Embryonic facial prominence (tissue), 1 donor: ENCODE measurements at regions not wholly inside any gene's neighbourhood (a gene's known extent, or its start where the extent isn't known, plus 50 kb on each side); places are given as distances from the start of the nearest gene placed in this dataset.

Experiments used
- DNase-seq: peaks from one replicate; pipeline ENCODE4 v3.0.0-alpha.2; 2016; ENCODE audit errors: extremely low spot score

DNA sequence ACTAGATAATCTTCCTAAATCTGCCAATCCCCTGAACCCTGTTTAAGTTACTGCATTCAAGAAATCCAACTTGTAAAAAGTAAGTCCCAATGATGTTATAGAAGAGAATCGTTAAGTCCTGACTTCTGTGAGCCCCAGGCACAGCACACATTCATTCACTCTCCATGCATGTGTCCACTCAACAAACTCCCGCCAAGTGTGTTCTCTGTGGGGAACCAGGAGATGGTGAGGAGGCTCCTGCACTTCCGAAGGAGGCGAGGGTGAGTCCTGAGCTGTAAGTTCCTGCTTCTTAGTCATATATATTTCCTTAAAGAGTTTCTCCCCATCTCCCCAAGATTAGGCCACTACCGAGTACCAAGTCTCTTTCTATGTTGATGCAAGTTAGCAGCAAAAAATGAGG, 635.0 kb upstream of the ID2 start:
- DNase-seq: no peak

DNA sequence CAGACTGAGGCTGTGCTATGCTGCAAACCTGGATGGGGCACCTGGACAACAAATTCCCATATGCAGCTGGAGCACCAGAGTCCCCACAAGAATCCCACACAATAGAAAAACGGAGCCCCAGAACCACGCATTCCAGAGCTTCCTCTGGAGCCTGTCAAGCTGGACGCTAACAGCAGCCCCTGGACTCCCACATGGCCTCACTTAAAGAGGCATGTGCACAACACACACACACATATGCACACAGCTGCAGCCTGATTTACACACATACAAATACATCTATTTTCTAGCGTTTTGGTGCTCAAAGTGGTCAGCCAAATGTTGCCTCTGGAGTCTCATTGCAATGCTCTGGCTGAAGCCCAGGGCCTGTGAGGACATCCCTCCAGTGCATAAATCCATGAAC, 632.7 kb upstream of the ID2 start:
- DNase-seq: no peak

DNA sequence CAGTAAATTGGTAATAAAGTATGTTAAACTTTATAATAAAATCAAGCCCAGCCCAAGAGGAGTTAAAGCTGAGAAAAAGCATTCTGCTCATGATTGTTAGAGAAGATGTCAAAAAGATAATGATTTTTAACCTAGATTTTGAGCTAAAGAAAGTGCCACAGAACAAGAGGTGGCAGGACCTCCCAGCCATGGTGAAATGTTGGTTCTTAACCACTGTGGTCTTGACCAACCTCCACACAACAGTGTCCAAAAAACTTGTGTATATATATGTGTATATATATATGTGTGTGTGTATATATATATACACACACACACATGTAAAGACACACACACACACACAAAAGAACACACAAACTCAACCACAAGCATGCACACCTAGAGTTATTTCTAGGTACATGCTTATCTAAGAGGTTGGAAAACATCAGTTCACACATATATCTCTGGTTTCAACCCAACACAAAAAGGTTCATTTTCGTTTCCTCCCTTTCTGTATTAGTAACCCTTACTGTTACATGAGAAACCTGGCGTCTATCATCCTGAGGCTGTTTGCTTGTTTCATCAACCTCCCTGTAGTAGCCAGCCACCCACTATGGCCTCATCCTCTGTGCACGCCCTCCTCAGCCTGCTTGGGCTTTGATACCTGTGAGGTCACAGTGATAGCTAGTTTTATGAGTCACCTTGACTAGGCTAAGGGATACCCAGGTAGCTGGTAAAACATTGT, 631.8 kb upstream of the ID2 start:
- no peak for DNase-seq

DNA sequence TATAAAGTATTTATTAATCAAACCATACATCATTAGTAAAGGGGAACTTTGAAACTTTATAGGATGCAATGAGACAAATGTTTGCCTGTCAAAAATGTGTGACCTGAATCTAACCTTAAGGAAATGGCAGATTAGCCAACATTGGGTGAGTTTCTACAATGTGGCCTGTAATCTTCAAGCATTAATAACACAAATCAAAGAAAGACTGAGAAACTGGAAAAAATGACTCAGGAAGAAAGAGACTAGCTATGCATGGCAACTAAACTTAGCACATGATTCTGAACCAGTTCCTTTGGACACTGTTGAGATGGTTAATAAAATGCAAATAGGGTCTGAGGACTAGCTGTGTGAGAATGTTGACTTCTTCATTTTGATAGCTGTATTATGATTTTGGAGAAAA, 628.6 kb upstream of the ID2 start:
- no peak for DNase-seq

DNA sequence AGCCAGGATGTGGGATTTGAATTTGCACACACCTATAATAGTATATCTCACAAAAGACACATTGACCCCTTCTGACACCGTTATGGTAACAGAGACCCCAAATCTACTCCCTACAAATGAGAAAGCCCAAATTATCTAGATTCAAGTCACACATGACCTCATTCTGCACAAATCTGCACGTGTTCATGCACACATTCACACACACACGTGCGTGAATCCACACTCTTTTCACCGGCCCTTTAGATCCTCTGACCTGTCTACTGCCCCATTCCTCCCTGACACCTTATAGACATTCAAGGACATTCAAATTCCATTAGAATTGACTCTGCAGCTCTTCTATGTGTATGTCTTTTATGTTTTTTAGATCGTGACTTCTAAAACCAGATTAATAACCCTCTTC, 627.8 kb upstream of the ID2 start:
- DNase-seq: no peak

DNA sequence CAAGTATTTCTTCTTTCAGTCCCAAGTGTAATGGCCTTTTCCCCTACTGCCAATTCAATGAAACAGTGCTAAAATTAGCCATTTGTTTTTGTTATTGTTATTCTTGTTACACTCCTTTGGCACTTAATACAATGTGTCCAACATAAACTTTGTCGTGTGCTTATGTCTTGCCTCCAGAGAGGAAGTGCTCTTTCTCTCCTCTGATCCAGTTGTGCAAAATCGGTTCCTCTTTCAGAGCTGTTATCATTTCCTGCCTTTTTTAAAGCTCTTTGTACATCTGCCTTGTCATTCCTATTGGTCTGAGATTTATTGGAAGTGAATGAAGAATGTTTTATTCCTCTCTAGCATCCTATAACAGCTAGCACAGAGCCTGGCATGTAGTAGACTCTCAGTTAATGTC, 623.2 kb upstream of the ID2 start:
- DNase-seq: no peak

DNA sequence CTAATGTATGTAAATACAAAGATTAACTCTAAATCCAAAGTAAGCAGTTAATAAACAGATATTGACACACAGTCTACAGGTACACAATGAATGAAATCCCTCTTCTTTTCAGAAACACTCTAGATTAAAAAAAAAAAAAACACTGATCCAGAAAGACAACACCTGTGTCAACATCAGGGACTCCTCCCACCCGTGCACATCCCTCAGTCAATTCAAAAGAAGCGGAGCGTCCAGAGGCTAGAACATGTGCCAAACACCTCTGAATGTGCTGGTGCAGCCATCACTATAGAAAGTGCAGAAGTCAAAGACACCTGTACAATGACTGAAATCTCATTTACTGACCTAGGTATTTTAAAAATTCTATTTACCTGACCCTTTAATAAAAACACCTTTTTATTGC, 622.6 kb upstream of the ID2 start:
- DNase-seq: no peak

DNA sequence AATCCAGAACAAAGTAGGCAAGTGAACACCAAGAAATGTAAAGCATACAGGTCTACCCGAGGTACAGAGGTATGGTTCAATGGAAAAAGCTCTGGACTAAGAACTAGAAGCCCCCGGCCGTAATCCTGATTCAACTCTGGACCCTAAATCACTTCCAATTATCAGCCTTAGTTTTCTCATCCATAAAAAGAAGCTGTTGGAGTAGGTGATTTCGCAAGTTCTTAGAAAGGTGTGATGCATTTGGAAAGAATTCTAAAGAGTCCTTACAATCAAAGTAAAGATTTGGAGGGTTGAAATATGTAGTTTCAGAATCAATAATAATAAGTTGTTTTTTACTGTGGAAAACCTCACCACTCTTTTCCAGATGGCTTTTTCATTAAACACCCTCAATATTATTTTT, 622.1 kb upstream of the ID2 start:
- no peak for DNase-seq

DNA sequence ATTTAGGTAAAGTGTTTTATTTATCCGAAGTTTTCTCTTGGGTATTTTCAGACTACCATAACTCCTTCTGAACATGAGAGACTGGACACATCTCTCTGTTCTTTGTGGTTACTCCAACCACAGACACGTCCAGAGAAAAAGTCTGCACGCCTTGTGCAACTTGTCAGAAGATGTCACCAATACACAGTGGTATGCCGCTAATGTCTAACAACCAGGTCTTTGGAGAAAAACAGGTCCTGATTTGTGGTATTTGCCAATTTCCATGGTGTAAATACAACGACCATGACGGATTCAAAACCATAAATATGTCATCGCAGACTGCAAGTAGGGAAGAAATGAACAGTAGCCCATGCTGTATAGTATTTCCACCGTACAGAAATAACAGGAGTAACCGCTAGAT, 620.6 kb upstream of the ID2 start:
- no peak for DNase-seq

DNA sequence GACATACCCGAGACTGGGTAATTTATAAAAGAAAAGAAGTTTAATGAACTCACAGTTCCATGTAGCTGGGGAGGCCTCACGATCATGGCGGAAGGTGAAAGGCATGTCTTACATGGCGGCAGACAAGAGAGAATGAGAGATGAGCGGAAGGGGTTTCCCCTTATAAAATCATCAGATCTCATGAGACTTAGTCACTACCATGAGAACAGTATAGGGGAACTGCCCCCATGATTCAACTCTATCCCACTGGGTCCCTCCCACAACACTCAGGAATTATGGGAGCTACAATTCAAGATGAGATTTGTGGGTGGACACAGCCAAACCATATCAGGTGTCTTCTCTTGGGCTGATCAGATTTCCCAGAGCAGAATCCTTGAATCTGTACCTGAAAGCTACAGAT, 617.3 kb upstream of the ID2 start:
- DNase-seq: no peak

DNA sequence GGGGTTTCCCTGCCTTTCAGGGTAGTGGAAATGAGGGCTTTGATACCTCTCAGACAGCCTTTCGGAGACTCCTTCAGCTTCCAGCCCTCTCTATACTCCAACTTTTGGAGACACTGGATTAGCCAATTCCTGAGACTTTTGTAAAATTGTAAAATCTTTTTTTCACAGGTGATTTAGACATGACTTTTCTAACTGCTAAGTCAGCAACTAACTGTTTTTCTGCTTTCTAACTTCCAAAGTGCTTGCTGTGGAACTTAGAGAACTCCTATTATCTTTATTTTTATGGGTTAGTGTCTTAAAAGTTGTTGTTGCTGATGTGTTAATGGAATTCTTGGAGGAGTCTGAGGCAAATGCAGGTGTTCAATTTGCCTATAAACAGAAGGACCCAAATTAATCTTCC, 616.7 kb upstream of the ID2 start:
- DNase-seq: no peak

DNA sequence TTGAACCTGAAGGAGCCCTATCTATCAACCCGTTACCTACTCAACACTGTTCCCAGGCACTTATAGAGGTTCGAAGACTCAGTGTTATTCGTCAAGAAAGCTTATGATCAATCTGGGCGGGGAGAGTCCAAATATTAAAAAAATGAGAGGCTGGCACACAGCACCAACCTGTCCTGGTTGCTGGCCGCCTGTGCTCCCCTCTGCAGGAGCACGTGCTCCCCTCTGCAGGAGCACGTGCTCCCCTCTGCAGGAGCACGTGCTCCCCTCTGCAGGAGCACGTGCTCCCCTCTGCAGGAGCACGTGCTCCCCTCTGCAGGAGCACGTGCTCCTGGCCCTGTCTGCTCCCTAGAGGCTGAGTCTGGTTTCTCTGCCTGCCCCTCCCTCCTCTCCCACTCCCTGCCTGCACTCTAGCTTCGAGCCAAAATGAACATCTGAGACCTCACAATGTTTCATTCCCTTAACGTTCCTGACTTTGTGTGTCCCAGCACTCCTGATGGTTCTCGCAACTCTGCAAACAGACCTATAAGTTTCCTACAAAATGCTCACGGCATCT, 614.0 kb upstream of the ID2 start:
- DNase-seq: no peak

DNA sequence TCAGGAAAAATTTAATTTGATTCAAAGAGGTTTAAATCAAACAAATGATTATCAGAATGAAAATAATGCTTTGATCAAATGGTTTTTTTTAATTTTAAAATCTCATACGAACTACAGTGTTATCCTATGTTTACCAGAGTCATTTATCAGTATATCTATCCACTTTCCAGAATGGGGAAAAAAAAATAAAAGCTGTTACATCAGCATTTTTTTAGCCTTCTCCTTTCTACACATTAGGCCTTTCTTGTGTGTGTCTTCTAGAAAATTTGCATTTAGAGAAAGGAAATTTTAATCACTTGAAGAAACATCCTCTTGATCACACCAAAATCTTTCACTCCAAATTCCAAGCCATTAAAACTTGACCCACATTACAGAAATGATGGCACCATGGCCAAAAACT, 608.9 kb upstream of the ID2 start:
- no peak for DNase-seq

DNA sequence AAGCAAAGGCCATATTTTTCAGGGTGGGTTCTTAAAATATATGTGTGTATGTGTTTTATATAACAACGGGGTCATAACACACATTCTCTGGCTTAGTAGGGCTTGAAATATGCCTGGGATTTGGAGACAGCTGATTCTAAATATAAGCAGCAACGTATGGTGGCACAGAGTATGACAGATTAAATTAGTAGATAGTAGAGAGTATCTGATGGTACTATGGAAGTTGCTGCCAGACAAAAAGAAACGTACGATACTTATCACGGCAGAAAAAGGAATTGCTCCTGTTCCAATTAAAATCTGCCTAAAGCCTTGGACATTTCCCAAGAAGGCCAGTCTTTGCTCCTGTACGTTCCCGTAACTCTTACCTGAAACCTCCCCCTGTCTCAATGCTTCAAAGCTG, 607.9 kb upstream of the ID2 start:
- no peak for DNase-seq

DNA sequence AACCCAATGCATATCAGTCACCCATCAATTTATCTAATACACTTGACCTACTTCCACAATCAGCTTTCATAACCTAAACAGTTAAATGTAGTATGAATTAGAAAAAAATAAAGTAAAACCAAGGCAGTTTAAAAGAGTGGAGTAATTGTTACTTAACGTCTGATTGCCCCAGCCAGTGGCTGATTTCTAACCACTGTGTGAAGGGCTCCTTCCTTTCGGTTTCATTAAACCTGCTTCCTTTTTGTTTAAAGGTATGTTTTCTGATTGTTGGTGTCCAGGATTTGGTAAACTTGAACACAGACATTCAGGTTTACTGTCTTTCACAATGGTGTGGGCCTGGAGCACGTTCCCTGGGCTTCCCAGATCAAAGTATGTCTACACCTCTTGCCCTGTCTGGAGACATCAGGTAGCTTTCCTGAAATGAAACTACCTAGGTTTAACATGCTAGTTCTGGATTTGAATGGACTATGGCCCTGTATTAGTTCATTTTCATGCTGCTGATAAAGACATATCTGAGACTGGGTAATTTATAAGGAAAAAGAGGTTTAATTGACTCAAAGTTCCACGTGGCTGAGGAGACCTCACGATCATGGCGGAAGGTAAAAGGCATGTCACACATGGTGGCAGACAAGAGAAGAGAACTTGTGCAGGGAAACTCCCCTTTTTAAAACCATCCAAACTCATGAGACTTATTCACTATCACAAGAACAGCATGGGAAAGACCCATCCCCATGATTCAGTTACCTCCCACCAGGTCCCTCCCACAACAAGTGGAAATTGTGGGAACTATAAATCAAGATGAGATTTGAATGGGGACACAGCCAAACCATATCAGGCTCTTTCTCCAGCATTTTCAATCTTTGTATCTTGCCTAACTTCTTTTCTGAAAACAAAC, 605.2 kb upstream of the ID2 start:
- no peak for DNase-seq

DNA sequence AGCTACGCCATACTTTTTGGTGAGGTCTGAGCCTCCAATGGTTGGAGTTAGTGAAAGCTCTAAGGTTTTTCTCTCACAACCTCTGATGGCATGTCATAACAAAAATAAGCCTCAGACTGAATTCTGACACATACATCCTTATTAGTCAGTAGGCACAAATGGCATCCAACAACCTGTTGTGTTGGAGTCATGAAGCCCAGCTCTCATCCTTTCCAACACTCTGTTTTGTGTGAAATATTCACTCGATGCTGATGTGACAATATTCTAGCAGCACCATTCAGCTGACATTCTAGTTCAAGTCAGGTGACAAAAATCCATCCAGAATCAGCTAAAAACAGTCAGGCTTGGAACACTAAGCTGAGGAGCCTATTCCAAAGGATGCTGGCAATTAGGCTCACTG, 603.2 kb upstream of the ID2 start:
- no peak for DNase-seq

DNA sequence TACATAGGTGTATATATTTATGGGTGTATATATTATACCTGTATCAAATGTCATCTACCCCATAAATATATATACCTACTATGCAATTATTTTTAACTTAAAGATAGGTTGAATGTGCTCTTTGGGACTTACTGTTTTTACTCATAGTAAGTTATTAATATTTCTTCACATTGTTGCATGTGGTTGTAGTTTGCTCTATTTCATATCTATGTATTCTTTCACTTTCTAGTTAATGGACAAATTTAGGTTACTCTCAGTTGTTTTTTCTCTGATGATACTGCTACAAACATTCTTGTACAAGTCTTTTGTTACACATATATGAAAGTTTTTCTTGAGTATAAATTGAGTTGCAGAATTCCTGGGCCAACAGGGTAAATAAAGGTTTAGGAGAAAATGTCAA, 601.8 kb upstream of the ID2 start:
- no peak for DNase-seq

DNA sequence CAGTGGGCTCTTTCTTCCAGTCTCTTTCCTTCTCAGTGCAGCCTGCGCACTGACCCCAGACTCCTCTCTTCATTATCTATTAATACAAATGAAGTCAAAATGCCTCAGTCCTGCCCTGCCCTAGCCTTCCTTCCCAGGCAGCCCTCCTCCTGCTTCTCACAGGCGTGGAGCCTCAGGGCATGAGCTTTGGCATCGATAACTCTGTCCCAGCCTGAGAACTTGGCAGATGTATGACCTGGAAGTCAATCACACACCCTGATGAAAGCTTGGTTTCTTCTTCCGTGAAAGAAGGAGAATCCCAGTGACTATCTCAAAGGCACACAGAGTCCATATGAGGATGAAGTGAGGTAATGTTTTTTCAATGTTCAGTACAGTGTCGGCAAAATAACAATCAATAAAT, 600.7 kb upstream of the ID2 start:
- no peak for DNase-seq

DNA sequence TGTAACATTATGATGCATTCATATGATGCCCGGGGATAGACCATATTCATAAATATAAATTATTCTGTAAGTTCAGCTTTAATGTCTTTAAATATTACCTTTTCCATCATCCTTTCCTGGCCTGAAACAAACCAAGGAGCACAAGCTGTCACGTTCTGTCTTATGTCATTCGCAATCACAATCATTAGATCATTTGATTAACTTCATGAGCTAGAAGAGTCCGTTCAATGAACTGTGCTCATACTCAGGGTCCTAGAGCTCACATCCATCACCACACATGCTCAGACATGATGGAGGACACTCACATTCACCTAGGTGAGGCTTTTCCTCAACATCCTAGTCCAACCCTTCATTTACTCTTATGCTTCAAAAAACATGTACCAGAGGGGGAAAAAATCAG, 599.0 kb upstream of the ID2 start:
- DNase-seq: no peak

DNA sequence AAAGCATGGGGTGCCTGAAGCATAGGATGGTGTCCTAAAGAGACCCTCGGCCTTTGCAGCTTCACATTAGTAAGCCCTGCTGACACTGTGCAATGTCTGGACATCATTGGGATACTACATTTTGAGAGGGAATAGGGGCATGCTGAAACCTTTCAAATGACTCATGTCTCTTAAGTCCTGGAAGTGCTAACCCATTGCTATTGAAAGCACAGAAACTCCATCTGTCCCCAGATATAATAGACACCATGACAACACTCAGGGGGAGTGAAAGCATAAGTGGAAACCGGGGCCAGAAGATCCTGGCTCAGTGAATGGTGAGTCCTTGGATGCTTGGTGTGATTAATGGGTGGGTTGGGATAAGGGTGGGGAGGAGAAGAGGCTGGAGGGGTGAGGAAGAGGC, 595.5 kb upstream of the ID2 start:
- DNase-seq: no peak

DNA sequence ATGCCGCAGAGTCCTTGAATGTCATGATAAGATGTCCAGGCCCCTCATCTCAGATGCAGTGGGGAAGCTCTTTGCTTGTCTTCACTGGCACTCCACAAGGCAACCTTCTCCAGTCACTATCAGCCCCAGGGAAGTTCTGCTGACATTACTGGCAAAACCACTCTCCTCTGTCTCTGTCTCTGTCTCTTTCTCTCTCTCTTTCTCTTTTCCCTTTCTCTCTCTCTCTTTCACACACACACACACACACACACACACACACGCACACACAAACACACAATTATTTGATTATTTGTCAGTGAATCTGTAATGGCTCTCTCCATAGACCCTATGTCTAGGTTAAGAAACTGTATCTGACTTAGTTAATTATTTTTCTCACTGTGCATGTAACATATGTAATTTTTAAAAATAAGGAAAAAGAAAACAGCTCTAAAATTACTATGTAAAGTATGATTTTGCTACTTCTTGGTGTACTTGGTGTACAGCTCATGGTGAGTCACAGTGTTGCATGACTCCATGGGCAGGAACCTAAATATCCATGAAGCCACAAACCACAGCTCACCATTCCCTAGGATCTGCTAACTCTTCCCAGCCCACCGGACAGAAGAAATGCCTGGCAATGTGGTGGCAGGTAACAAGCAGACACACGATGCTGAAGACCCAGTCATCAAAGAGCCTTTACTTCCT, 594.9 kb upstream of the ID2 start:
- DNase-seq: no peak

DNA sequence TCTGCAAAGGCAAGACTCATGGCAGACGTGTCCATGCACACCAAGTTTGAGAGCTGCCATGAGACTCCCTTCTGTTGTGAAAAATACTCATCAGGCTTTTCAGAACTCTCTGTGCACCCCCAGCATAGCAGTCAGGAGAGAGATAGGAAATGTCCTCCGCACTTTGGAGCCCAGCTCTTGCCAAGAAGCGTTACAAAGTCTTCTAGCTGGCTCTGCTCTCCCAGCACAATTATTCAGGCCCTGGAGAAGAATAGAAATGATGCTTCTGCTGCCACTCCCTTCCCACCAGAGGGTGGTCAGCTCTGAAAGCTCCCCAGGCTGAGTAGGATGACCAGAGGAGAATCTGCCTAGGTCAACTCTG, 594.4 kb upstream of the ID2 start:
- no peak for DNase-seq

DNA sequence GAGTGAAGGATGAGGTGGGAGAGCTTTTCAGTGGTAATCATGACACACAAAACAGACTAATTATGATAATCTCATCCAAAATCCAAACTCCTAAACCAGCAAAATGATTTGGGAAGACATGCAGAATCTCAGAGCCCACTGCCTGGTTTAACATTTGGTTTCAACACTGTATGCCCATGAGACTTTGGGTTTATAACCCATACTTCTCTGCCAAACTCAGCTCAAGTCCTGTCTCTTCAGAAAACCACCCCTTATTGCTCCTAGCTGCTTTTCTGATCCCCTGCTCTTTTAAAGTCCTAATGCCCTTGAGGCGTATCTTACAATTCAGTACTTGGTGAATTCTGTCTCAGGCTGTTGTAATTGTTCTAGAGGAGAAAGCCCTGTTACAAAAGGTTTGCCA, 593.0 kb upstream of the ID2 start:
- DNase-seq: no peak
